Ecto neural progenitor cell (in vitro differentiated cells): ENCODE measurements at regions not wholly inside any gene's neighbourhood (a gene's known extent, or its start where the extent isn't known, plus 50 kb on each side); places are given as distances from the start of the nearest gene placed in this dataset.
A peak's percentile ranks its signal among the peaks of the same experiment; 100 is the strongest.

Experiments used
- DNase-seq: peaks from one replicate; pipeline ENCODE4 v3.0.0-alpha.2; 2018; ENCODE audit warnings: low spot score

- no peak for DNase-seq
These were observed 229.7 kb upstream of the AGAP1 start for GRCh38 chr2:235264121-235264493.

GRCh38 chr2:235264512-235264911, 229.3 kb upstream of the AGAP1 start:
- peak; percentile 38 for DNase-seq

GRCh38 chr2:235265348-235265965, 228.4 kb upstream of the AGAP1 start:
- DNase-seq: peak; percentile 41

- no peak for DNase-seq
These were observed 226.6 kb upstream of the AGAP1 start for GRCh38 chr2:235267251-235267650.

- DNase-seq: no peak
These were observed 225.3 kb upstream of the AGAP1 start for GRCh38 chr2:235268535-235268934.

- DNase-seq: no peak
These were observed 223.6 kb upstream of the AGAP1 start for GRCh38 chr2:235270291-235270690.

- no peak for DNase-seq
These were observed 222.9 kb upstream of the AGAP1 start for GRCh38 chr2:235270956-235271355.

- no peak for DNase-seq
These were observed 221.9 kb upstream of the AGAP1 start for GRCh38 chr2:235271936-235272335.

- DNase-seq: no peak
These were observed 219.8 kb upstream of the AGAP1 start for GRCh38 chr2:235274023-235274422.

GRCh38 chr2:235277485-235277884, 216.4 kb upstream of the AGAP1 start:
- DNase-seq: no peak

- no peak for DNase-seq
These were observed 215.0 kb upstream of the AGAP1 start for GRCh38 chr2:235278771-235279355.

- no peak for DNase-seq
These were observed 213.9 kb upstream of the AGAP1 start for GRCh38 chr2:235279965-235280364.

GRCh38 chr2:235283246-235283645, 210.6 kb upstream of the AGAP1 start:
- DNase-seq: no peak

GRCh38 chr2:235286622-235287374, 207.0 kb upstream of the AGAP1 start:
- no peak for DNase-seq

- DNase-seq: no peak
These were observed 206.5 kb upstream of the AGAP1 start for GRCh38 chr2:235287375-235287733.

GRCh38 chr2:235291461-235291860, 202.4 kb upstream of the AGAP1 start:
- no peak for DNase-seq

- DNase-seq: no peak
These were observed 200.8 kb upstream of the AGAP1 start for GRCh38 chr2:235293061-235293460.

GRCh38 chr2:235295831-235296230, 198.0 kb upstream of the AGAP1 start:
- DNase-seq: no peak

- DNase-seq: no peak
These were observed 193.3 kb upstream of the AGAP1 start for GRCh38 chr2:235300368-235301201.

- DNase-seq: no peak
These were observed 192.4 kb upstream of the AGAP1 start for GRCh38 chr2:235301202-235302076.

GRCh38 chr2:235302263-235302662, 191.6 kb upstream of the AGAP1 start:
- no peak for DNase-seq
